ENCODE measurements at regions not wholly inside any gene's neighbourhood (a gene's known extent, or its start where the extent isn't known, plus 50 kb on each side); places are given as distances from the start of the nearest gene placed in this dataset.
"Not testable (repeated sequence)": the region's sequence is repeated elsewhere in the genome, so short reads cannot be mapped to it uniquely, and the experiment has no call there.

GRCh38 chr5:118303296-118303695 is 685.1 kb downstream of the DTWD2 start:
- no peak for FAIRE-seq
- DNase-seq (ENCODE audit: low read depth): no peak
- Histone ChIP-seq H3K4me3 (ENCODE audit: low read depth, low read length) (no peak overlapping the region), H3K36me3 (ENCODE audit: control insufficient read depth, insufficient read depth, low read length) (no peaks in the 10 kb centered on the region), H3K27me3 (ENCODE audit: control insufficient read depth, insufficient read depth, low read length) (no peaks in the 10 kb centered on the region)
- no peak for TF ChIP-seq CTCF (IDR thresholded peaks at IDR 0.05; ENCODE audit: insufficient read depth, low read length, severe bottlenecking)

- no peaks in the 10 kb centered on the region for H3K36me3 ChIP-seq (ENCODE audit: control insufficient read depth, insufficient read depth, low read length)
- TF ChIP-seq CTCF (IDR thresholded peaks at IDR 0.05; ENCODE audit: insufficient read depth, low read length, severe bottlenecking): no peak
- FAIRE-seq (no peak), DNase-seq (ENCODE audit: low read depth) (no peak)
- no peak overlapping the region for H3K4me3 ChIP-seq (ENCODE audit: low read depth, low read length)
- no peaks in the 10 kb centered on the region for H3K27me3 ChIP-seq (ENCODE audit: control insufficient read depth, insufficient read depth, low read length)
Measured at GRCh38 chr5:118302786-118303185, 685.6 kb downstream of the DTWD2 start.

- H3K36me3 ChIP-seq (ENCODE audit: control insufficient read depth, insufficient read depth, low read length): no peaks in the 10 kb centered on the region
- H3K4me3 ChIP-seq (ENCODE audit: low read depth, low read length): no peak overlapping the region
- no peak for FAIRE-seq
- DNase-seq (ENCODE audit: low read depth): no peak
- no peak for TF ChIP-seq CTCF (IDR thresholded peaks at IDR 0.05; ENCODE audit: insufficient read depth, low read length, severe bottlenecking)
- no peaks in the 10 kb centered on the region for H3K27me3 ChIP-seq (ENCODE audit: control insufficient read depth, insufficient read depth, low read length)
Measured at GRCh38 chr5:118301696-118302095, 686.7 kb downstream of the DTWD2 start.

GRCh38 chr5:118295045-118295444 is 693.3 kb downstream of the DTWD2 start:
- Histone ChIP-seq H3K36me3 (ENCODE audit: control insufficient read depth, insufficient read depth, low read length) (no peaks in the 10 kb centered on the region), H3K27me3 (ENCODE audit: control insufficient read depth, insufficient read depth, low read length) (no peaks in the 10 kb centered on the region), H3K4me3 (ENCODE audit: low read depth, low read length) (no peak overlapping the region)
- no peak for FAIRE-seq
- TF ChIP-seq CTCF (IDR thresholded peaks at IDR 0.05; ENCODE audit: insufficient read depth, low read length, severe bottlenecking): no peak
- DNase-seq (ENCODE audit: low read depth): no peak

- FAIRE-seq: no peak
- H3K27me3 ChIP-seq (ENCODE audit: control insufficient read depth, insufficient read depth, low read length): no peaks in the 10 kb centered on the region
- no peaks in the 10 kb centered on the region for H3K36me3 ChIP-seq (ENCODE audit: control insufficient read depth, insufficient read depth, low read length)
- DNase-seq (ENCODE audit: low read depth): no peak
- TF ChIP-seq CTCF (IDR thresholded peaks at IDR 0.05; ENCODE audit: insufficient read depth, low read length, severe bottlenecking): no peak
- H3K4me3 ChIP-seq (ENCODE audit: low read depth, low read length): no peak overlapping the region
Measured at GRCh38 chr5:118293378-118293777, 695.0 kb downstream of the DTWD2 start.

GRCh38 chr5:118290204-118290603 is 698.1 kb downstream of the DTWD2 start:
- TF ChIP-seq CTCF (IDR thresholded peaks at IDR 0.05; ENCODE audit: insufficient read depth, low read length, severe bottlenecking): no peak
- FAIRE-seq (no peak), DNase-seq (ENCODE audit: low read depth) (no peak)
- no peaks in the 10 kb centered on the region for H3K36me3 ChIP-seq (ENCODE audit: control insufficient read depth, insufficient read depth, low read length)
- no peak overlapping the region for H3K4me3 ChIP-seq (ENCODE audit: low read depth, low read length)
- no peaks in the 10 kb centered on the region for H3K27me3 ChIP-seq (ENCODE audit: control insufficient read depth, insufficient read depth, low read length)

- DNase-seq (ENCODE audit: low read depth) (peak; percentile 15), FAIRE-seq (peak; percentile 97)
- not testable (repeated sequence) for H3K27me3 ChIP-seq (ENCODE audit: control insufficient read depth, insufficient read depth, low read length); H3K36me3 ChIP-seq (ENCODE audit: control insufficient read depth, insufficient read depth, low read length); H3K4me3 ChIP-seq (ENCODE audit: low read depth, low read length)
Measured at GRCh38 chr5:118284230-118284629, 704.1 kb downstream of the DTWD2 start.

GRCh38 chr5:118282480-118283038 is 705.8 kb downstream of the DTWD2 start:
- not testable (repeated sequence) for H3K4me3 ChIP-seq (ENCODE audit: low read depth, low read length)

More at GRCh38 chr5:118282480-118283038, 705.8 kb downstream of the DTWD2 start:
- H3K36me3 ChIP-seq (ENCODE audit: control insufficient read depth, insufficient read depth, low read length); FAIRE-seq; H3K27me3 ChIP-seq (ENCODE audit: control insufficient read depth, insufficient read depth, low read length); DNase-seq (ENCODE audit: low read depth): not testable (repeated sequence)

All from bronchial epithelial cell (primary cell).